ENCODE measurements at regions not wholly inside any gene's neighbourhood (a gene's known extent, or its start where the extent isn't known, plus 50 kb on each side); places are given as distances from the start of the nearest gene placed in this dataset.

DNA sequence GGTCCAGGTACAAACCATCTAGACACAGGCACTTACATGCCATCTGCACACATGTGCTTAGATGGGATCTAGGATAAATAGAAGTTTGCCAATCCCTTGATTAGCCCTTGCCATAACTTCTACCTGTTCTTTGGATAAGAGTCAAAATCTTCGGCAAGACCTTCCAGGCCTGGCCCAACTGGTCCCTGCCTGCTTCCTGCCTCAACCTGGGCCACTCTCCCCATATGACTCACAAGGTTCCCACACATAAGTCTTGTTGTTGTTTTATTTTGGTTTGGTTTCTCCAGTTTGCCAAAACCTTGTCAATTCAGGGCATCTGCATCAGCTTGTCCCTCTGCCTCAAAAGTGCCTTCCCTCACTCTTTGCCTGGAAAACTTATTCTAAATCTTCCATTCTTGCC, 95.3 kb upstream of the XYLT1 start:
- Histone ChIP-seq H3K27me3 (ENCODE audit: control insufficient read depth in 1 of 2, insufficient read depth in 2 of 2, low read length in 2 of 2) (peaks cover 2 to 8% of the 10 kb centered on the region in 2 experiments; a peak in 1 of 5 replicates), H3K79me2 (ENCODE audit: insufficient read depth, low read length) (no peaks in the 10 kb centered on the region), H3K9ac (ENCODE audit: insufficient read depth, low read depth, low read length) (no peak overlapping the region), H3K4me3 (replicated peaks in 1 of 3; ENCODE audit: insufficient read depth in 1 of 3, low read depth in 2 of 3, low read length in 3 of 3) (no peak overlapping the region), H4K20me1 (ENCODE audit: insufficient read depth, low read length) (no peaks in the 10 kb centered on the region), H3K36me3 (replicated peaks in 1 of 2; ENCODE audit: control insufficient read depth in 1 of 2, insufficient read depth in 2 of 2, low read length in 2 of 2) (no peaks in the 10 kb centered on the region), H3K9me3 (ENCODE audit: low read length) (no peaks in the 10 kb centered on the region), H3K4me2 (ENCODE audit: low read depth, low read length) (no peak overlapping the region), H3K4me1 (ENCODE audit: insufficient read depth, low read length) (no peaks in the 10 kb centered on the region), H2AFZ (ENCODE audit: low read length) (no peak overlapping the region), H3K27ac (ENCODE audit: extremely low read length, insufficient read depth, low read length) (no peak overlapping the region)
- ATAC-seq (no peak), FAIRE-seq (no peak), DNase-seq (ENCODE audit: low spot score) (no peak)
- 62% methylated on average over 1 of the region's 1 CpG for WGBS (ENCODE audit: low lambda C conversion rate)
- POLR2A ChIA-PET = no interaction called here
- BruUV-seq (replicated peaks) = no TSS peak
- no peak for TF ChIP-seq ZNF598 (CRISPR knock-in tag; IDR thresholded peaks at IDR 0.05; ENCODE audit: borderline replicate concordance)
- TF ChIP-seq, protein P1, sequence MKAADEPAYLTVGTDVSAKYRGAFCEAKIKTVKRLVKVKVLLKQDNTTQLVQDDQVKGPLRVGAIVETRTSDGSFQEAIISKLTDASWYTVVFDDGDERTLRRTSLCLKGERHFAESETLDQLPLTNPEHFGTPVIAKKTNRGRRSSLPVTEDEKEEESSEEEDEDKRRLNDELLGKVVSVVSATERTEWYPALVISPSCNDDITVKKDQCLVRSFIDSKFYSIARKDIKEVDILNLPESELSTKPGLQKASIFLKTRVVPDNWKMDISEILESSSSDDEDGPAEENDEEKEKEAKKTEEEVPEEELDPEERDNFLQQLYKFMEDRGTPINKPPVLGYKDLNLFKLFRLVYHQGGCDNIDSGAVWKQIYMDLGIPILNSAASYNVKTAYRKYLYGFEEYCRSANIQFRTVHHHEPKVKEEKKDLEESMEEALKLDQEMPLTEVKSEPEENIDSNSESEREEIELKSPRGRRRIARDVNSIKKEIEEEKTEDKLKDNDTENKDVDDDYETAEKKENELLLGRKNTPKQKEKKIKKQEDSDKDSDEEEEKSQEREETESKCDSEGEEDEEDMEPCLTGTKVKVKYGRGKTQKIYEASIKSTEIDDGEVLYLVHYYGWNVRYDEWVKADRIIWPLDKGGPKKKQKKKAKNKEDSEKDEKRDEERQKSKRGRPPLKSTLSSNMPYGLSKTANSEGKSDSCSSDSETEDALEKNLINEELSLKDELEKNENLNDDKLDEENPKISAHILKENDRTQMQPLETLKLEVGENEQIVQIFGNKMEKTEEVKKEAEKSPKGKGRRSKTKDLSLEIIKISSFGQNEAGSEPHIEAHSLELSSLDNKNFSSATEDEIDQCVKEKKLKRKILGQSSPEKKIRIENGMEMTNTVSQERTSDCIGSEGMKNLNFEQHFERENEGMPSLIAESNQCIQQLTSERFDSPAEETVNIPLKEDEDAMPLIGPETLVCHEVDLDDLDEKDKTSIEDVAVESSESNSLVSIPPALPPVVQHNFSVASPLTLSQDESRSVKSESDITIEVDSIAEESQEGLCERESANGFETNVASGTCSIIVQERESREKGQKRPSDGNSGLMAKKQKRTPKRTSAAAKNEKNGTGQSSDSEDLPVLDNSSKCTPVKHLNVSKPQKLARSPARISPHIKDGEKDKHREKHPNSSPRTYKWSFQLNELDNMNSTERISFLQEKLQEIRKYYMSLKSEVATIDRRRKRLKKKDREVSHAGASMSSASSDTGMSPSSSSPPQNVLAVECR (CRISPR knock-in tag; IDR thresholded peaks at IDR 0.05; ENCODE audit: borderline replicate concordance) = no peak
- no peak for TF ChIP-seq ZSCAN22 (CRISPR knock-in tag; IDR thresholded peaks at IDR 0.05)
- TF ChIP-seq, protein P2, sequence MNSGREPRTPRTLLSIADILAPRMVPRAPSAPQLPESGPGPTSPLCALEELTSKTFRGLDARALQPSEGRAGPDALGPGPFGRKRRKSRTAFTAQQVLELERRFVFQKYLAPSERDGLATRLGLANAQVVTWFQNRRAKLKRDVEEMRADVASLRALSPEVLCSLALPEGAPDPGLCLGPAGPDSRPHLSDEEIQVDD (CRISPR knock-in tag; IDR thresholded peaks at IDR 0.05; ENCODE audit: borderline replicate concordance) = no peak
- no peak for TF ChIP-seq SNAI1 (CRISPR knock-in tag; IDR thresholded peaks at IDR 0.05; ENCODE audit: borderline replicate concordance)
- no peak for TF ChIP-seq RBM39 (IDR thresholded peaks at IDR 0.05; ENCODE audit: low read depth, low read length, poor library complexity, severe bottlenecking)
- no peak for TF ChIP-seq SNAPC2 (CRISPR knock-in tag; IDR thresholded peaks at IDR 0.05)
- TF ChIP-seq RBM22 (optimal IDR thresholded peaks at IDR 0.05; ENCODE audit: low read length) = no peak
- TF ChIP-seq, protein P3, sequence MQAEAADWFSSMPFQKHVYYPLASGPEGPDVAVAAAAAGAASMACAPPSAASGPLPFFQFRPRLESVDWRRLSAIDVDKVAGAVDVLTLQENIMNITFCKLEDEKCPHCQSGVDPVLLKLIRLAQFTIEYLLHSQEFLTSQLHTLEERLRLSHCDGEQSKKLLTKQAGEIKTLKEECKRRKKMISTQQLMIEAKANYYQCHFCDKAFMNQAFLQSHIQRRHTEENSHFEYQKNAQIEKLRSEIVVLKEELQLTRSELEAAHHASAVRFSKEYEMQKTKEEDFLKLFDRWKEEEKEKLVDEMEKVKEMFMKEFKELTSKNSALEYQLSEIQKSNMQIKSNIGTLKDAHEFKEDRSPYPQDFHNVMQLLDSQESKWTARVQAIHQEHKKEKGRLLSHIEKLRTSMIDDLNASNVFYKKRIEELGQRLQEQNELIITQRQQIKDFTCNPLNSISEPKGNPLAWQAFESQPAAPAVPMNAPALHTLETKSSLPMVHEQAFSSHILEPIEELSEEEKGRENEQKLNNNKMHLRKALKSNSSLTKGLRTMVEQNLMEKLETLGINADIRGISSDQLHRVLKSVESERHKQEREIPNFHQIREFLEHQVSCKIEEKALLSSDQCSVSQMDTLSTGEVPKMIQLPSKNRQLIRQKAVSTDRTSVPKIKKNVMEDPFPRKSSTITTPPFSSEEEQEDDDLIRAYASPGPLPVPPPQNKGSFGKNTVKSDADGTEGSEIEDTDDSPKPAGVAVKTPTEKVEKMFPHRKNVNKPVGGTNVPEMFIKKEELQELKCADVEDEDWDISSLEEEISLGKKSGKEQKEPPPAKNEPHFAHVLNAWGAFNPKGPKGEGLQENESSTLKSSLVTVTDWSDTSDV (CRISPR knock-in tag; IDR thresholded peaks at IDR 0.05) = no peak
- no peak for TF ChIP-seq SKI (IDR thresholded peaks at IDR 0.05; ENCODE audit: partially characterized antibody)
- no peak for TF ChIP-seq PHF8 (CRISPR knock-in tag; IDR thresholded peaks at IDR 0.05)
- CTCF ChIA-PET (ENCODE audit: low intra/inter-chr PET ratio, low total read pairs) = no interaction called here
- in situ Hi-C loops (cut with HindIII; ENCODE audit: extremely low pct_ligation_motif_present, low pct_unique_long_range_greater_than_20kb) = no loop called here
- intact Hi-C loops (cut with micrococcal nuclease; ENCODE audit: unreplicated experiment) = no loop called here

All from HepG2 (cell line).